Hippocampal formation (tissue), 2 donors: ENCODE measurements at regions not wholly inside any gene's neighbourhood (a gene's known extent, or its start where the extent isn't known, plus 50 kb on each side); places are given as distances from the start of the nearest gene placed in this dataset.
"Not testable (repeated sequence)": the region's sequence is repeated elsewhere in the genome, so short reads cannot be mapped to it uniquely, and the experiment has no call there.

Source experiments
- DNase-seq, 2 donors: peaks; one replicate each; lab custom pipeline; 2025; lab: John Stamatoyannopoulos, UW

DNA sequence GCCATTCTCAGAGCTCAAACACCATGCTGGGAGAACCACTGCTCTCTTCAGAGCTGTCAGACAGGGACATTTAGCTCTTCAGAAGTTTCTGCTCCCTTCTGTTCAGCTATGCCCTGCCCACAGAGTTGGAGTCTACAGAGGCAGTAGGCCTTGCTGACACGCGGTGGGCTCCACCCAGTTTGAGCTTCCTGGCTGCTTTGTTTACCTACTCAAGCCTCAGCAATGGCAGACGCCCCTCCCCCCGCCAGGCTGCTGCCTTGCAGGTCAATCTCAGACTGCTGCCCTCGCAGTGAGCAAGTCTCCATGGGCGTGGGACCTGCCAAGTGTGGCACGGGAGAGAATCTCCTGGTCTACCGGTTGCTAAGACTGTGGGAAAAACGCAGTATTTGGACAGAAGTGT, 93.8 kb upstream of the ZC3H12A start:
- not testable (repeated sequence) for DNase-seq

DNA sequence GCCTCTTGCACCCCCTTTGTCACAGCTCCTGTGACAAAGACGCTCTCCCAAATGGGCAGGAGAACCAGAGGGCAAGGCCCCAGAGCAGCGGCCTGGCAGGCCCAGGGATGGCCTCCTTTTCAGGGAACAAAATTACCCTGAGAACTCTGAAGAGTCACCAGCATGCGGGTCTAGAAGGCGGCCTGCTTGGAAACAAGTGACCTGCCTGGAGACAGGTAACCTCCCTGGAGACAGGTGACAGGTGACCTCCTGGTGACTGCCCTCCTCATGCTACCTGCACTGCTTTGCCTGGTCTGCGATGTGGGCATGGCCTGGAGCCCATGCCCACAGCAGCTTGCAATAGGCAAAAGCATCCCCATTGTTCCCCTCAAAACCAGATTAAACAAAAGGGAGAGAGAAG, 86.5 kb upstream of the ZC3H12A start:
- no peak for DNase-seq

- DNase-seq: no peak
Observed at GRCh38 chr1:37389327-37389726, 85.1 kb upstream of the ZC3H12A start.

GRCh38 chr1:37391211-37392011, 83.0 kb upstream of the ZC3H12A start:
- no peak for DNase-seq

GRCh38 chr1:37392051-37392450, 82.3 kb upstream of the ZC3H12A start:
- no peak for DNase-seq

GRCh38 chr1:37393173-37394120, 80.9 kb upstream of the ZC3H12A start:
- no peak for DNase-seq

- no peak for DNase-seq
Observed at GRCh38 chr1:37394574-37395464, 79.6 kb upstream of the ZC3H12A start.

DNA sequence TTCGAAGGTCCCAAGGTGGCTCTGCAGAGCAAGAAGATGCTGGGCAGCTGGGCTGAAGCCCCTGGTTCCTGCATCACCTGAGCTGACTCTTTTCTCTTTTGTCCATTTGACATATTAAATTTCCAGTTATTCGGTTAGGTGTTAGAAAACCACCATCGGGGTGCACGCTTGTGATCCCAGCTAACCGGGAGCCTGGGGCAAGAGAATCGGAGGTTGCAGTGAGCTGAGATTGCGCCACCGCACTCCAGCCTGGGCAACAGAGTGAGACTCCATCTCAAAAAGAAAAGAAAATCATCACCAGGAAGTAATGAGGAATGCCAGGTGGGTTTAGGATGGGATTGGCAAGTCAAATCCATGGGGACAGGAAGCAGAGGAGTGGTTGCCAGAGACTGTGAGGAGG, 76.3 kb upstream of the ZC3H12A start:
- no peak for DNase-seq

DNA sequence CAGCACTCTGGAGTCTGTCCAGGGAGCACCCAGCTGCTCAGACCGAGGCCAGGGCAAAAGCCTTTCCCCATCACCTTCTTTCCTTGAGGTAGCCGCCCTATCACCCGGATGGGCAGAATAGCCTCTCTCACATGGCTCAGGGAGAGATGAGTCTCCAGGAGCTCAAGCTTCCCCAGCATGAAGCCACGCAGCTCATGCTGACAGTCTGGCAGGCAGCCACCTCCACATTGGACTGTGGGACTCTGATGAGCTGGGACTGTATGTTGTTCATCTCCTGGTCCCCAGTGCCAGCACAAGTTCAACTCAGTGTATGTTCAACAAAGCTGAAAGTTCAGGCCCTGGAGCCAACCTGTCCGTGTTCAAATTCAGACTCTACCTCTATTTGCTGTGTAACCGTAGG, 75.2 kb upstream of the ZC3H12A start:
- no peak for DNase-seq

- DNase-seq: no peak
Observed at GRCh38 chr1:37399830-37400464, 74.4 kb upstream of the ZC3H12A start.

GRCh38 chr1:37400466-37401225, 73.7 kb upstream of the ZC3H12A start:
- DNase-seq: no peak

DNA sequence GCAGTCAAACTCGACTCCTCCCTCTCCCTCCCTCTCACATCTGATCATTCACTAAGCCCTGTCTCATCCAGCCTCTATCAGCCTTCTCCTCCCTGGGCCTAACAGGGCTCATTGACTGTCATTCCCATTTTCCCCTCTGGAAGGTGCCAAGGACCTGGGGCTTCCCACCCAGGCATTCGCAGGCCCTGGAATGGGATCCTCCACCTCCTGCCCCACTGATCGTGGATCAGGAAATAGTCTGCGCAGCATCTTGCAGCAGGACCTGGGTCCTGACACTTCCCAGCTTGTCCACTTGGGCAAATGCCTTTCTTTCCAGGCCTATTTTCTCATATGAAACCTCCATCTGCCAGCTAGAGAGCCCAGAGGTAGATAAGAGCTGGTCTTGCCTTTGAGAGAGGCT, 71.2 kb upstream of the ZC3H12A start:
- DNase-seq: no peak

- DNase-seq: no peak
Observed at GRCh38 chr1:37404711-37405110, 69.7 kb upstream of the ZC3H12A start.

- DNase-seq: no peak
Observed at GRCh38 chr1:37410105-37410504, 64.3 kb upstream of the ZC3H12A start.

GRCh38 chr1:37410815-37411214, 63.6 kb upstream of the ZC3H12A start:
- no peak for DNase-seq

DNA sequence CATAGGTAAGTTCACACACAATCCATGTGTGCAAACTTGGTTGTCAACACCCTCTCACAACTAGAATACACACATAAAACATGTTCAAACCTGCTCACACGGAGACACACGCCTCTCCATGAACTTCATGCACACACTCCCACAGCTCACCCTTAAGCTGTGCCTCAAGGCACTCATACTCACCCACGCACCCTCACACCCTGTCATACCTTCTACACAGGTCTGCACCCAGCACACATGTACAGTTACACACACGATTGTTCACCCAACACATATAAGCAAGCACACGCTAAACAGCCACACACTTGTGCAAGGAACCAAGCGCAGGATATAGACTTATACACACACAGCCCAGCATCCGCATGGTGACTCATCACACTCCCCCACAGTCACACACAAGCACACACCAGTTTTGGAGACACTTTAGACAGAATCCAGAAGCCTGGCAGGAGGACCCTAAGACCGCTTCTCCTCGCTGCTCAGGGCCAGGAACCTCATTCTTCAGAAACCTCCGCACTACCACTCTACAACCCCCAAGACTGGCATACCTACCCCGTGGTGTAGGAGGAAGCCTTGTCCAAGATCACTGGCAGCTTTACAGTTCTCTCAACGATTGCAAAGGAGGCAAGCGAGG, 58.7 kb upstream of the ZC3H12A start:
- no peak for DNase-seq

GRCh38 chr1:37420456-37420855, 53.9 kb upstream of the ZC3H12A start:
- DNase-seq: no peak

DNA sequence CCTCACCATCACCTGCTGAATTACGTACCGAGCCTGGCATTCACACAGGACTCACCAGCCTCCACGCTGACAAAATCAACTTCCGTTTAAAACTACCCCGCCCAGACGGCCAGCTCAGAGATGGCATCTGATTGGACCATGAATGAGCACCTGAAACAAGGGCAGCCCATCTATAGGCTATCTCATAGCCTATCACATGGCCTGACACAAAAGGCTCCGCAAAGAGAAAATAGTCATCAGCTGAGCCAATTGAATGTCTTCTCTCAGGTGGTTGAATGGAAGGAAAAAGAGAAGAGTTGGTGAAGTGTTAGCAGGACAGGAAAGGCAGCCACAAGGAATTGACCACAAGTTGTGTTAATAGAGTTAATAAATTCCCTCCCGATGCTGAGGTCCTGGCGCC, 50.6 kb upstream of the ZC3H12A start:
- no peak for DNase-seq

GRCh38 chr1:37424523-37424922, 49.9 kb upstream of the ZC3H12A start:
- DNase-seq: no peak
